ENCODE measurements at regions not wholly inside any gene's neighbourhood (a gene's known extent, or its start where the extent isn't known, plus 50 kb on each side); places are given as distances from the start of the nearest gene placed in this dataset. TPM values are rescaled to one million over a fixed set of nuclear protein-coding genes. Genes with fewer than 3 reads are reported as not detected.

- Histone ChIP-seq H3K27me3 (ENCODE audit: control insufficient read depth, insufficient read depth, low read length) (no peaks in the 10 kb centered on the region), H3K4me3 (ENCODE audit: low read depth, low read length) (no peak overlapping the region), H3K9me3 (ENCODE audit: control insufficient read depth, insufficient read depth, low read length) (no peaks in the 10 kb centered on the region), H3K27ac (ENCODE audit: low read depth, low read length) (no peak overlapping the region), H3K36me3 (ENCODE audit: control insufficient read depth, insufficient read depth, low read length) (no peaks in the 10 kb centered on the region), H3K4me1 (ENCODE audit: control insufficient read depth, insufficient read depth, low read length) (no peaks in the 10 kb centered on the region)
- no CpG with 5 or more reads among the region's 2 CpGs for WGBS (ENCODE audit: insufficient coverage)
- no peak for DNase-seq (ENCODE audit: low read depth in 4 of 6, low spot score in 6 of 6)
Measured at GRCh38 chr18:47311585-47311984, 60.1 kb upstream of the SKOR2 start.

Small RNA genes in the stretch of these regions (small RNA-seq; reads per million reads assigned to genes)
- not detected for gene MIR4527 (ENCODE audit: low replicate concordance)

Data from spinal cord (tissue), 10 donors.